NCI-H2227 treated with DMSO at 0.1 percent for 48 hours (cell line): ENCODE measurements at regions not wholly inside any gene's neighbourhood (a gene's known extent, or its start where the extent isn't known, plus 50 kb on each side); places are given as distances from the start of the nearest gene placed in this dataset.

Experiments
- DNase-seq: peaks from one replicate; lab custom pipeline; 2025; lab: John Stamatoyannopoulos, UW

DNA sequence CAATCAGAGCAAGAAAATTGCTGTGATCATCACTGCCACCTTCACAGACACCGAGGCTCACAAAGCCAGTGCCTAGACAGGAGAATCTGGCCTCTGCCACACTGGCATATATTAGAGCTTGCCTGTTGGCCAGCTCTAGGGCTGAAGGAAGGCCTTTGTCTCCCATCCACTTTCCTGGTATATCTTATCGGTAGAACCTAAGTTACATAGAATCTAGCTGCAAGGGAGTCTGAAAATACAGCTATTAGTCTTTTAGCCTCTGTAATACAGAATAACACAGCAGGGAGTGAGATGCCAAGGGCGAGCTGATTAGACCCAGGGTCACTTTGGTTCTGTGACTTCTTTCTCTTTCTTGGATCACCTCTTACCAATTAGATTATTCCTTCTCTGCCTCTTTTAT lies 154.9 kb upstream of the KL start:
- no peak for DNase-seq

DNA sequence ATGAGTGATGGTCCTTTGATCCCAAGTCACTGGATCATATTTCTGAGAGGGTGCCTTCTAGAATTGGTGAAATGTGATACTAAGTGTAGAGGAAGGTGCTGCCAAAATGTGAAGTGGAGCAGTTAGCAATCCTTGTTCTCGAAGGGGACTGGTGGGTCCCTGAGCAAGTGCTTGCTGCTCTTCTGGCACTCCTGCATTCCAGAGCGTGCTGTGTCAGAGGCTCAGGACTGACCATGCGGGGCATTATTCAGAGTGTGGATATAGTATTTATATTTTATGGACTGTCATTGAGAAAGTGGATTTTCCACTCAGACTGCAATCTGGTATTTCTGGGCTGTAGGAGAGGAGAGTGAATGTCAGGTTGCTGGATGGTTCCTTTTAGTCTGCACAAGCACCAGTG lies 152.6 kb upstream of the KL start:
- DNase-seq = no peak

DNA sequence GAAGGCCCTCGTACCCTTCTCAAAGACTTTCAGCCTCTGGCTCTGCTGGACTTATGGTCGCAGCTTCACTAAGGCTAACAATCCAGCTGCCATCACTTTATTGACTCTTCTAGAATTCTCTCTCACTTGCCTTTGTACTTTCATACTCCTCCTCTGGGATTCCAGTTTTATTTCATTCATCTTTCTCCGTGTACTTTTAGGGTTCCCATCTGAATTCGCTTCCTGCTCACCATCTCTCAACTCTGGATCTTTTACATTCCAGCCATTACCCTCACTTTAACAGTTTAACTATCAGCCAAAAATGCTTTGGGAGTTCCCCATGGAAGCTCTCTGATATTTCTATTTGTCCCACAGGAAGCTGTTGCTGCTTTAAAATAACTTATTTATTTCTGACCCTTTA lies 149.3 kb upstream of the KL start:
- no peak for DNase-seq

DNA sequence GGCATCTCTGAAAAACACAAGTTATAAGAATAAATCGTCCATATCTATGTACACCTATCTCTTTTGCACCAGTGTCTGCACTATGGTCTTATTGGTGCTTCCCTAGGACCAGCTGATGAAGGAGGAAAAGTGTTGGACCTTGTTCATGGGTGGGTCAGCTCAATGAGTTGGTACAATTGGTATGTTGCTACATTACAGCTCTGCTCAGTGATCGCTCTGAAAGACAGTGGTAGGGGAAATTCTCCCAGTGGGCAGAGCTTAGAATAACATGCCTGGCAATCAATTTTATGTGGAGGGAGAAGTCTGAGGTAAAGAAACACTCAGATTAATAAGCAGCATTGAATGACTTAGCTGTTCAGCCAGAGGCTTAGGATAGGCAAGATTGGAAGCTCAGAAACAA lies 138.7 kb upstream of the KL start:
- DNase-seq = no peak

DNA sequence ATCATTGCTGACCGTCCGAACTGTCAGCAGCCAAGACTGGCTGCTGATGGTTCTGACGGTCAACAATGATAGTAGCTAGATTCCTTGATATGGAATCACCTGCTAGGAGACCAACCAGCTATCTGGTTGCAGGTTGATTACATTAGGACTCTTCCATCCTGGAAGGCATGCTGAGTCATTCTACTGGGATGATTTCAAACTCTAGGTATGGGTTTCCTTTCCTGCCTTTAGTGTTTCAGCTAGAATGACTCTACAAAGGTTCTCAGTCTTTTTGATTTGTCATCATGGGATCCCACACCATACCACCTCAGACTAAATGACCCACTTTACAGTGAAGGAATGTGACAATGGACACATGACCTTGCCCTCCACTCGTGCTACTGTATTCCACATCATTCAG lies 138.1 kb upstream of the KL start:
- no peak for DNase-seq

DNA sequence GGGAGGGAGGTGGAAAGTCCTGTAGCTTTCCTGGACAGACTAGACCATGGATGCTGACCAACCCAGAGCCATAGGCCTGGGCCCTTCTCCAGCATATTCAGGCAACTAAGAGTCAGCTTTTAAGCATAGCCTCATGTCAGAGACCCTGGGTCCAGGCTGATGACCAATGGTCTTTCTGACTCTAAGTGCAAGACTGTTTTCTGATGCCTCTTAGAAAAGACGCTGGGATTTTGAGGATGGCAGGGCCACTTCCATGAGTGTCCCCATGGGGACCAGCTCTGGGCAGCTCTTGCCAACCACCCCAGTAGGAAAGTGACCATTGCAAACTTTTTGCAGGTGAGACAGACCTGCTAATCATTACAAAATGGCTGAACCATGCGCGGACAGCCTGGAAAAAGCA lies 135.6 kb upstream of the KL start:
- DNase-seq = no peak

DNA sequence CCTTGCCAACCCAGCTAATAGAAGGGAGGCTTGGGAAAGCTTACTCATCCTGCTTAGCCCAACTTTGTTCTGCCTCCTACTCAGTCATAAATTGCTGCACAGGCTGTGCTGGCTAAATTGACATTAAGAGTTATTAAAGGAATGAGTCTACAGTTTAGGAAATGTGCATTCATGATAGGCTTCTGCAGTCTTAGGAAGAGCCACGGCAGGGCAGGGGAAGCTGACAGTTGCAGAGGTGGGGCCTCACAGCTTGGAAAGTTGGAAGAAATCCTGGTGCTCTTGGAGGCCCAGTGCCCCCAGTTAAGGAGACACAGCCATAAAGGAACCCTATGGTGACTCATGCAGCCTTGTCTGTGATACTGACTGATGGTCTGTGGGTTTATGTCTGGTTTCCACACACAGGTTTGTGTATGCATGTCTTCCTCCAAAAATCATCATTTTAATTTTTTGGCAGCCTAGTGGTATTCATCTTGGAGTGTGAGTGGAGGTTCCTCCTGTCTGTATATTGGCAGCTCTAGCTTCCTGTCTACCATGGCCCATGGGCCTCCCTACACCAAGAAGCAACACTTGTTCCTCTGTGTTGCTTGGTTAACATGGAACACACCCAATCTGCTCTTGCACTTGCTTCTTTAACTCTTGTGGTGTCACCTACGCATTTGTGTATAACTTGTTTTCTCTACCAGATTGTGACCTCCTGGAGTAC lies 135.0 kb upstream of the KL start:
- DNase-seq = no peak

DNA sequence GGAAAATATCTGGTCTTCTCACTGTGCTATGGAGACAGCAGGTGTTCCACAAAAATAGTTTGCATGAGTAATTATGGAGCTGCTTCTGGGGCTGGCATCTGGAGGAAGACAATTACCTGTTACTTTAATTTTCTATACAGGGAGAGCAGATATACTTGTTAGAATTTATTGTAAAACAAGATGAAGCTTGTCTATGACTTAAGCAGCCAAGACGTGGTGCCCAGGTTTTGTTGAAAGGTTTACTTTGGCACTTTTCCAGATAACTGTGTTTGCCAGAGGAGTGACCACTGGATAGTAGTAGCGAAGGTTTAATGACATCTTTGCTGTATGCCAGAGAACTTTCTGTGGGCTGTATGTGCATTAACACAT lies 134.5 kb upstream of the KL start:
- DNase-seq = no peak

DNA sequence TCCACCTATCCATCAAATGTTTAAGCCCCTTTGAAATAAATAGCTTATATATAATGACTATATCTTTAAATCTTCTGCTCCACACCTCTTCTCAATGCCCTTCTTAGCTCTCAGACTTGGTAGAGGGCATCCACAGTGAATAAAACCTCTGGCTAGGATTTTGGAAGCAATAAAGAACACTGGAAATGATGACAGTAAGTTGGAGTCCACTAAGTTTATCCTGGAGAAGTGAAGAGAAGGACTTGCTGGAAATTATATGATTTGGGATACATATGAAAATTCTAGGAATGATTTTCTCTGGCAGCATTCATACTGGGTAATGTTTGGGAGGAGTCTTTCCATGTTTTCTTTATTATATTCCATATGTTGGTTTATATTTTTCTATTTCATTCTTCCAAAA lies 133.5 kb upstream of the KL start:
- DNase-seq = no peak

DNA sequence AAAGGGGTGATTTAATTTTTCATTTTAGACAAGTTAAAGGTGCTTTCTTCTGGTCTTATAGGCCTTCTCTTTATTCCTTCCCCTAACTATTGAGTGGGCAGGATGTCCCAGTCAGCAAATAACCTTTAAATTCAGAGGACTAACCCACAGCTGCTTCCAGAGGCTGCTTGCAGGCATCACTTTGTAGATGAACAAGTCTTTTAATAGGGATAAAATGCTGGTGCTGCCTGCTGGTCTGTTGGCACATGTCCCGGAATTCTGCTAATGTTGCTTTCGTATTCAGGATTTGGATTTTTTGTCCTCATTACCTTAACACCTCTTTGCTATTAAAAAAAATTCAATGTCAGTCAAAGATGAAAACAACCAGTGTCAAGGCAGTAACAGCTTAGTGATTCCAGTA lies 132.7 kb upstream of the KL start:
- peak; percentile 53 for DNase-seq

DNA sequence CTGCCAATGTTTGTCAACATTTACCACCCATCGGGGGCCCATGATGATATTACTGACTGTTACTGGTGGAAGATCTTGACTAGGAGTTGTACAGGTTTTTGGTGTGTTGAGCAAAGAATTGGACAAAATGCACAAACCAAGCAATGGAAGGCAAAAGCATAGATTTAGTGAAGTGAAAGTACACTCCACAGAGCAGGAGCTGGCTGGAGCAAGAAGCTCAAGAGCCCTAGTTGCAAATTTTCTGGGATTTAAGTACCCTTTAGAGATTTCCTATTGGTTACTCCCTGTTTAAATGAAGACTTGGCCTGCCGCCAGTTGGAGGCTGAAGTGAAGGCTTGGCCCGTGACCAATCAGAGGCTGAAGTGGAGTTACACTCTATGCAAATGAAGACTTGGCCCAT lies 128.6 kb upstream of the KL start:
- no peak for DNase-seq

DNA sequence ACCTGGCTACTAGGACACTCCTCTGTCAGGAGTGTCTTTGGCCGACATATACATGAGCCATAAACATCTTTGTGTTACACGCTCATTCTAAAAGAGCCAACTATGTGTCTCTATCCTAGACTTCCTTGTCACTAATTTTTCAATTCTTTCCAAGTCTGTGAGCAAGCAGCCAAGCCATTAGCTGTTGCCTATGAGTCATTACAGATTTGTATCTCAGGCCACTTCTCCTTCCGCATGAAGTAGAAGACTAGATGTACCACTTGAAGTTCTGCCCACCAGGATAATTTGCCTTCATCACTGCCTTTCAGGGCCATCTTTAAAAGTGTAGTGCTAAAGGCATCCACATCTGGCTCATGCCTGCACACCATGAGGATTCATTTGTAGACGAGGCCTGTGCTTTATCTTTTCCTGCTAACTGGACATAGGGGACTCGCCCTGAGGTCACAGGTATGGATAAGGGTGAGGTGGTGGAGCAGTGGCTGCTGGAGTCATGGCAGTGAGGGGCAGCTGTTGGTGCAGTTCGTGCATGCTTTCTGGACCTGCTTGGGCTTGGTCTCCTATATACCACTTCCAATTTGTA lies 126.1 kb upstream of the KL start:
- DNase-seq = no peak

DNA sequence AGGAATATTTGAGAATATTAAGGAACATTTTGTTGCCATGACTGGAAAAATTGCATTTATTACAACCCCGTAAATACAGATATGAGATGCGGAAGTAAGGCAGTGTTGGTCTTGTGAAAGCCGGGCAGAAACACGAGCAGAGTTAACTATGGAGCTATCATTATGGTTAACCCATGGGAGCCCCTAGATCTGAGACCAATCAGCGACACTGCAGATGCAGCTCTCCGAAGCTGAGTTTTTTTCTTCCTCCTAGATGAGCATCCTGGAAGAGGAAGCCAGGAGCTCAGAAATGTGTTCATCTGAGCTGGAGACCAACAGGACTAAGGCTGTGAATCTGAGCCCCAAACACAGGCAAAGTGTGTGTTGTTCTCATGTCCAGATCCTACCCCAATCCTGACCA lies 123.0 kb upstream of the KL start:
- no peak for DNase-seq

DNA sequence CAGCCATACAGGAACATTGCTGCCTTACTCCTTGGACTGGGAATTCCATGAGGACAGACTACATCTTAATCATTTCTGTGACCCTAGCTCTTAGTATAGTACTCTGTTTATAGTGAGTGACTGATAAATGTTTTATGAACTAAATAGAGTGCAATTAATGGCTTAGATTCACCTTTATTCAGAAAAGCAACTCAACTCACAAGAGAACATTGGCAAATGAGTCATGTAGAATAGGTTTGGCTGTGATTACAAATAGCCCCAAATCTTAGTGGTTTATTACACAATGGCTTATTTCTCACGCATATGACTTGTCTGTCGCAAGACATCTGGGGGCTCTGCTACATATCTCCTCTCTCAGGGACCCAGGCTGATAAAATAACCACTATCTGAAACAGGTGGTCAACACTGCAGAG lies 121.6 kb upstream of the KL start:
- DNase-seq = no peak

DNA sequence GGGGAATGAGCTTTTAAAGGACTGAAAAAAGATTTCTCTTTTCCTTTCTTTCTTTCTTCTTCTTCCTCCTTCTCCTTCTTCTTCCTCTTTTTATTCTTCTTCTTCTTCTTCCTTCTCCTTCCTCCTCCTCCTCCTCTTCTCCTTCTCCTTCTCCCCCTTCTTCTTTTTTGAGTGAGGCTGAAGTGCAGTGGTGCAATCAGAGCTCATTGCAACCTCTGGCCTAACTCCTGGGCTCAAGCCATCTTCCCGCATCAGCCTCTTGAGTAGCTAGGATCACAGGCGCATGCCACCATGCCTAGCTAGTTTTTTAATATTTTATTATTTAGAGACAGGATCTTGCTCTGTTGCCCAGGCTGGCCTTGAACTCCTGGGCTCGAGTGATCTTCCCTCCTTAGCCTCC lies 120.9 kb upstream of the KL start:
- no peak for DNase-seq

DNA sequence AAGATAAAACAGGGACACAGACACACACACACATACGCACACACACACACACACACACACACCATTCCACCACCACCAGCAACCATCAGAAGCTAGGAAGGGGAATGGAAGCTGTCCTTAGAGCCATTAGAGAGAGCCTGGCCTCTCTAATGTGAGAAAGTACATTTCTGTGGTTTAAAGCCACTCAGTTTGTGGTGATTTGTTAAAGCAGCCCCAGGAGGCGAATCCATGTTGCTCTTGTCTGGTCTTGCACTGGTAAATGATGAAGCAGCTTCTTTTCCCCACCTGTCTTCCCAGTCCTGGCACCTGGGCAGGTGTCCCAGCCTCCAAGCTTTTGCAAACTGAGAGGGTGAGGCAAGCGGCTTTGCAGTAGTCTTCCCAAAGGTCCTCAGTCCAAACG lies 118.9 kb upstream of the KL start:
- no peak for DNase-seq

DNA sequence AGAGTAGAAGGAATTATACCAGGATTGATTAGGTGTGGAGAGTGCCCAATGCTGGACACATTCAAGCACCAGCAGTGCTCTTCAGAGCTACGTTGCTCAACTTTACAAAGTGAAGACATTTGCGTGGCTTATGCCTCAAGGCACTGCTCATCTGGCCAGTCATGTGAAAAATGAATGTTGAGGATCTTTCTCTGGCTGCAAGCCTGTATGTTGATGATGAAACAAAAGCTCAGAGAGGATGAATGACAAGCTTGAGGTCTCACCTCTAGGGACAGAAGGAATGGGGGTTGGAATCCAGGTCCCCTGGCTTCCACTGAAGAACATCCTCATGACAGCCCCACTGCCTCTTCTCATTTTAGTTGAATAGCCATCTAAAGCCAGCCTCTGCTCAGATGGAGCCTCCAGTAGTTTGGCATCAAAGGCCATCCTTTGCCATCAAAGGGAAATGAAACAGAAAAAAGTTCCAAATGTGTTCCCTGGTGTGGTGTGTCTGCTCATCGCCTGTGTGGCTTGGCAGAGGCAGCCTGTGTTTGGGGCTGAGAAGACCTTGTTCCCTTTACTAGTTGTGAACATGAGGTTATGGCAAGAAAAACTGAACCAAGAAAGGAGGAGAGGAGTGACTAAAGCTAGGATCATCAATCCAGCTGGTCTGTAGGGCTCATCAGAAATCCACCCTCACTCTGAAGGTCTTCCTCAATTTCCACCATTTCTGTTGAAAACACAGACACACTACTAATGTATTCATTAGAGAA lies 114.0 kb upstream of the KL start:
- DNase-seq = no peak

DNA sequence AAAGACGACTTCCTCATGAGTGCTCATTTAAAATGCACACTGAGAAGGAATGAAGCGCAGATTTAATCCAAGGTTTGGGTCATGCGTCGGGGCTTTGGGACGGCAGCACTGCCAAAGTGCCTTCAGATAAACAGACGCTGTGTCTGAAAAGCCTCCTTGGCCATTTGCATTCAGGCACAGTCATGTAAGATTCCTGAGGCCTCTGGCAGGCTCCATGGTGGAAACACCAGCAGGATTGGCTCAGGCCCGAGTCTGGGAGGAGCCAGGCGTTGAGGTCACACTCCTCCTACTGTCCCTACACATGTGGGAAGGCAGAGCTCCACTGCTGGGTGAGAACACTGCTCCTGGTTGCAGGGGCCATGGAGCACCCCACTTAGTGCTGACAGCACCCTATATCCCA lies 113.3 kb upstream of the KL start:
- no peak for DNase-seq

DNA sequence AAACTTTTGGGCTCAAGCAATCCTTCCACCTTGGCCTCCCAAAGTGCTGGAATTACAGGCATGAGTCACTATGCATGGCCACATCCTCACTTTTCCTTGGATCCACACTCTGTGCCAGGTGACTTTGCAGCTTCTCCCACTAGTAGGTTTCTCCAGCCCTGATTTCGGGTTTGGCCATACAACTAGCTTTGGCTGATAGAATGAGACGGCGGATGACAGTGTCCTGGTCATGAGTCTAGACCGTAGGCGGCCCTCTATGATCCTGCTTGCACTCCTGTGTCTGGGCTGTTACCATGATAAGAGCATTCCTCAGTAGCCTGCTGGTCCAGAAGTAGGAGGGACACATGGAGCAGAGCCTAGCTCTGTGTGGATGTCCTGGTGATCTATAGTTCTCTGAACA lies 112.5 kb upstream of the KL start:
- DNase-seq = no peak

DNA sequence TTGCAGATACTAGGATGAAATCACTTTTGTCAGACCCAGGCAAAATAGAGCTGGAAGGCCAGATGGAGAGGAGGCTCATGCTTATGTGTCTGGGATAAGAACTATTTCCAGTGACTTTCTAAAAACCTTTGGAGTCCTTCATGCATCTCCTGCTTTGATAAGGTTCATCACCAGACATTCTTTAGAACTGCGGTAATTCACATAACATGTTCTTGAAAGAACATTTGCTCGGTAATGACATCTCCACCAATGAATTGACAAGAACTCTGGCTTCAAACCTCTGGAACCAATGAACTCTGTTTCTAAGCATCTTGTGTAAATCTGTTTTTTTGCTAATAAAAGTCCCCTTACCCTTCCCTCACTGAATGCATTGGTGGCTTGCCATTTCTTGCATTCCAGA lies 112.0 kb upstream of the KL start:
- no peak for DNase-seq

DNA sequence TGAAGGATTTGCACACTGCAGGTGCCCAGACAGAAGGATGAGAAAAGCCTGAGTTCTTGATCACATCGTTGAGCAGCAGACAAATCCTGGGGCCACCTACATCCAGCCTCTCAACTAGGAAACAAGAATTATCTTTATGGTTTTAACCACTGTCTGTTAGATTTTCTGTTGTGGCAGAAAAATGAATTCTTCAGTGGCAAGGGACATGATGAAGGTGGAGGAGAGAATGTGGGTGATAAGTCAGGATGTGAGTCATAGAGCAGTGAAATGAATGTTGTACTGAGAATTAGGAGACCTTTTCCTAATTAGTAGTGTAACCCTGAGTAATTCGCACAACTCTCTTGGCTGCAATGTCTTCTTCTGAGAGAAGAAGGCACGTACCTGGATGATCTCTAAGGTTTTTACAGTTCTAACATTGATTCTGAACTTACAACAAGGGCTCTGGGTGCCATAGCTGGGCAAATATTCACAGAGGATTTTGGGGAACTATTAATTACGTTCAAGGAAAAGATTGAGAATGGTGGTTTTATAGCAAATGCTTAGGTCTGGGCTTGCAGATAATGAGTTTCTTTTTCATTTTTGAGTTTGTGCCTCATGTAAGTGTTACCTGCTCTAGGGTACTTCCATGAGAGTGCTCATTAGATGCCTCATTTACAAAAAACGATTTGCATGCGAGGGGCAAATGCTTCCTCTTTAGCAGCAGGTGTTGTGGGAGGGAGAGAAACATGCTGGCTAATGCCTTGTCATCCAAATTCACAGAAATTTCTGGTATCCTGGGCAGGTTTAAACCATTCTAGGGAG lies 111.0 kb upstream of the KL start:
- no peak for DNase-seq

DNA sequence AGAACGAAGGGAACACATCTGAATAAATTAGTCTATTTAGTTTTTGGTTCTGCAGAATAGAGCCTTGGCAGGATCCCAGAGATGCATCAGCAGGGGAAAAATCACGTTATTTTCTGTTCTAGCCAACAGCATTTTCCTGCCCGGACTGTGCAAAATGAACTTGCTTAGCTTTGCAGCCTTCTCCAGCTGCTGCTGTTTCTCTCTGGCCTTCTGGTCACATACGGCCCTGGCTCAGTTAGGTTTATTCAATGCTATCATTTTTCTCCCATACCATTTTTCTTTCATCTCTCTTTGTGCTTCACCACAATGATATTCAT lies 110.4 kb upstream of the KL start:
- no peak for DNase-seq

DNA sequence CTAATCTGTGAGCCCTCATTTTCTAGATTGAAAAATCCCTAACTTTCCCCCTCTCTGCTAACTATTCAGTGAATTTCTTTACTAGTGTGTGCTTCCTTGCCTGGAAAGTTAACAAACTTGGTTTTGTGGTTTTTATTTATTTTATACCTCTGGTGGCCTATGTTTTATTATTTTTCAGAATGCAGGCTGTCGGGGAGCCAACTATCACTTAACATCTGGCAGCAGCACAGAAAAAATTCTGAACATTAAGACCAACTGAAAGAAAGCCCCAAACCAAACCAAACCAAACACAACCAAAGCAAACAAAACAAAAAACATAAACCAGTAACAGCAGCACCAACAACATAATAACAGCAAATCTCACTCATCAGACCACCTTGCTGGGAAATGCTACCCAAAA lies 109.0 kb upstream of the KL start:
- no peak for DNase-seq
